NCI-H2227 (cell line): ENCODE measurements at regions not wholly inside any gene's neighbourhood (a gene's known extent, or its start where the extent isn't known, plus 50 kb on each side); places are given as distances from the start of the nearest gene placed in this dataset.
A peak's percentile ranks its signal among the peaks of the same experiment; 100 is the strongest.

ENCODE experiments used
- DNase-seq: peaks from one replicate; lab custom pipeline; 2025; ENCODE audit not compliant: unreplicated experiment; lab: John Stamatoyannopoulos, UW

DNA sequence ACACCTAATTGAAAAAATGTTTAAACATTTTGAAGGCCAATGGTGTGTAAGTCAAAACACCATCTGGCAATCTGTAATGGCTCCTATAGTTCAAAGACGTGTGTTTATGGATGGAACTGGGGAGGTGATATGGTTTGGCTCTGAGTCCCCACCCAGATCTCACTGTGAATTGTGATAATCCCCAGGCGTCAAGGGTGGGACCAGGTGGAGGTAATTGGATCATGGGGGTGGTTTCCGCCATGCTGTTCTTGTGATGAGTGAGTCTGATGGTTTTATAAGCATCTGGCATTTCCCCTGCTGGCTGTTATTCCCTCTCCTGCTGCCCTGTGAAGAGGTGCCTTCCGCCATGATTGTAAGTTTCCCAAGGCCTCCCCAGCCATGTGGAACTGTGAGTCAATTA is 52.2 kb downstream of the ADRA2C start:
- DNase-seq = no peak

DNA sequence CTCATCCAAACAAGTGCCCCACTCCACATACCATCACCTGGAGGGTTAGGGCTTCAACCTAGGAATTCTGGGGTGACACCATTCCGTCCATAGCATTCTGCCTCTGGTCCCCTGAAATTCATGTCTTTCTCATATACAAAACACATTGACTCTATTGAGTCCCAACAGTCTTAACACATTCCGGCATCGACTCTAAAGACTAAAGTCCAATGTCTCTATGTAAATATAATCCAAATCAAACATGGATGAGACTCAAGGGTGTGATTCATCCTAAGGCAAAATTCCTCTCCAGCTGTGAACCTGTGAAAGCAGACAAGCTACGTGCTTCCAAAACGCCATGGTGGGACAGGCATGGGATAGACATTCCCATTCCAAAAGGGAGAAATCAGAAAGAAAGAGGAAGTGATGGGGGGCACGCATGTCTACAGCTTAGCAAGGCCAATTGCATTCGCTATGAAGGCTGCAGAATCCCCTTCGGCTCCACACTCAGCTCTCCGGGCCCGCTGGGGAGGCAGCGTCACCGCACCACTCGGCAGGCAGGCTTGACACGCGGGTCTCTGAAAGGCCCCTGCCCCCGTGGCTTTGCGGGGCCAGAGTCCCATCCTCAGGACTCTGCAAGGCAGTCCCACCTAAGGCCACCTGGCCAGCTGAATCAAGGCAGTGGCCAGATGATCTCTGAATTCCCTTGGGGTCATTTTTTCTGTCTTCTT is 53.2 kb downstream of the ADRA2C start:
- no peak for DNase-seq

DNA sequence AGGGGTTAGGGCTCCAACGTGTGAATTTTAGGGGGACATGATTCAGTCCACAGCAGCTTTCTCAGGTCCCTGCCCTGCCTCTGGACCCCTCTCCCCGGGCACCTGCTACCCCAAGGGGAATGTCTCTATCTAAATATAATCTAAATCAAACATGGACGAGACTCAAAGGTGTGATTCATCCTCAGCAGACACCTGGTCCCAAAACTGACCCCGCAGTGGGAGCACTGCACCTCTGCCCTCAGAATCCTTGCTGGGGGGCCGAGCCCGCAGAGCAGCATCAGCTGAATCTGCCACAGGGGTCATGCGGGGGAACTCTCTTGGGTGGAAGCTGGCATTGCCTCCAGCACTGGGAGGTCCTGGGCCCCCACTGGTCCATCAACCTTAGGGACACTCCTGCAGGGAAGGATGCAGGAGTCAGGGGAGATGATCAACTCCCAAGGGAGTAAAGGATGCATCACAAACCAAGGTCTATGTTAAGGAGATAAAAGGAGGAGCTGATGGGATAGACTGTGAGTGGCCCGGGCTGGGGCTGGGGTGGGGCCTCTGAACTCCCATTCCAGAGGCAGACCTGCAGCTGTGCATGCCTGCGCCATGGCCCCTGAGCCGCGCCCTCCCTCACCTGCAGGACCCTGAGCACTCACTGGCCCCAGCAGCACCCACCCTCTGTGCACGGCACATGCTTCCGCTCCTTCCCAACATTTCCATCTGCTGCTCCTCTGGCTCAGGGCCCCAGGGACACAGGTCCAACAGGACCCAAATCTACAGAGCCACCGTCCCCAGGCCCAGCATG is 54.0 kb downstream of the ADRA2C start:
- DNase-seq = no peak

DNA sequence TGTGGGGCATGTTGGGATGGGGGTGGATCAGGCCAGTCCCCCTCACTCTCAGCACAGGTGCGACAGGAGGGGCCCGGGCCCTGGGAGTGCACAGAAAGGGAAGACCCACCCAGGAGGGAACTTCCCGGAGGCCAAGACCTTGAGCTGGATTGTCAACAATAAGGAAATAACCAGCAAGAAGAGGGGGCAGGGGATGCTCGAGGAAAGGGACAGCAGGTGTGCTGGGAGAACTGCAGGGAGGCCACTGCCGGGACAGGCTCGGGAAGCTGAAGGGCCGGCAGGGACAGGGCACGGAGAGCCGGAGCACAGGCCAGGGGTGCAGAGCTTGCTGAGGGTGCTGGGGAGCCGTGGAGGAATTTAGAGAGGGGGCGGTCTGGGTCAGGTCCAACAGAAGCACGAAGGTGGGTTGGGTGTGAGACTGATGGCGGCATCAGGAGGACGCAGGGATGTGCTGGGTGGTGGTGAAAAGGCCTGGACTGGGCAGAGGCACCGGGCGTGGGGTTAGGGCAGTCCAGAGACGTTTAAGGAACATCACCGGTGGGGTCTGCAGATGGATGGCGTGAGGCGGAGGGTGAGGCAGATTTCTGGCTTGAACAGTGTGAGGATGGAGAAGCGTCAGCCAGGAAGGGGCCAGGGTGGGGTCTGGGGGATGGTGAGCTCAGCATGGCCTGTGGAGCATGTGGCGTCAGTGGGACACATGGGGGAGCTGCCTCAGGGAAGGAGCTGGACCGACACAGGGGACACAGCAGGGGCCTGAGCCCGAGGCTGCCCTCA is 54.8 kb downstream of the ADRA2C start:
- DNase-seq = no peak

DNA sequence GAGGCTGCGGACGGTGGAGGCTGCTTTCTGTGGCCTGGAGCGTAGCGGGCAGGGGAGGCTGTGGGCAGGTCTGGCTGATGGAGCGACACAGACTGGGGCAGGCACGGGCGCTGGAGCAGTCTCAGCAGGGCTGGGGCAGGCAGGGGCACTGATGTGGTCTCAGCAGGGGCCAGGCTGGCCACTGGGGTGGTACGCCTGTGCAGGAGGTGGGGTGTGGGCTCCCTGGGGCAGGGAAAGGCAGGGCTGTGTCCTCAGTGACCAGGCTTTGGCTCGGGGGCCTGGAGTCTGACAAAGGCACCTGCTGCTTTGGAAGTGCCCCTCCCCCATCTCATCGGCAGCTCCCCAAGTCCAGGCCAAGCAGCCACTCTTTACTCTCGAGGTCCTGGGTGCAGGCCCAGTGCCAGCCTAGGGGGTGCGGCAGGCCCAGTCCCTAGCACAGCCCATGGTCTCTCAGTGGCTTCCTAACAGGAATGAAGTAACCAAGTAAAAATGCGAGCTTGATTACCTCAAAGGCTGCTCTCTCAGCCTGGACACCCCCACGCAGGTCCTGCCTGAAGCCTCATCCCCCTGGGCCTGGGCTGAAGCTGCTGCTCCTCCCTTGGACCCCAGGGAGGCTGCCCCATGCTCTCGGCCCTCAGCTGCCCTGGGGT is 55.5 kb downstream of the ADRA2C start:
- no peak for DNase-seq

DNA sequence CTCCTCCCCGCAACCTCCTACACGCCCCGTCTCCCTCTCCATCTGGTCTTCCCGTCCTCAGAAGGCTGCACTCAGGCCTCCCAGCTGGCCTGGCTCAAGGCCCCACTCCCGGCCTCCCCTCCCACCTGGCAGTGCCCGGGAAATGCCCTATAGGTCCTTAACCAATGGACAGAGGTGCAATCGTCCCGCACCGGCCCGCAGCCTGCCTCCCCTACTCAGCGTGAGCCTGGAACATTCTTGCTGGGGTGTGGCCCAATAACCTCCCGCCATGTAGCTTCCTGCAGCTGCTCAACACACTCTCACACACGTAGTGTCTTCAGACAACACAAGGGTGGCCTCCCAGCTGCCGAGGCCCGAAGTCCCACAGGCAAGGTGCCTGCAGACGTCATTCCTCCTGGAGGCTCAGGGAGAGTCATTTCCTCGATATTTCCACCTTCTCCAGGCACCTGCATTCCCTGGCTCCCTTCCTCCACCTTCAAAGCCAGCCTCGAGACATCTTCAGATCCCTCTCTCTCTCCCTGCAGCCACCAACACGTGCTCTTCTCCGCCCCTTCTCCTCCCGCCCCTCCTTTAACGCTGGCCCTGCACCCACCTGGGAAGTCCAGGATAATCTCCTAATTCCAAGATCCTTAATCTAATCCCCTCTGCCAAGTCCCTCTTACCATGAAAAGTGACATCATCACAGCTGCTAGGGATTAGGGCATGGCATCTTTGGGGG is 56.2 kb downstream of the ADRA2C start:
- DNase-seq = no peak

DNA sequence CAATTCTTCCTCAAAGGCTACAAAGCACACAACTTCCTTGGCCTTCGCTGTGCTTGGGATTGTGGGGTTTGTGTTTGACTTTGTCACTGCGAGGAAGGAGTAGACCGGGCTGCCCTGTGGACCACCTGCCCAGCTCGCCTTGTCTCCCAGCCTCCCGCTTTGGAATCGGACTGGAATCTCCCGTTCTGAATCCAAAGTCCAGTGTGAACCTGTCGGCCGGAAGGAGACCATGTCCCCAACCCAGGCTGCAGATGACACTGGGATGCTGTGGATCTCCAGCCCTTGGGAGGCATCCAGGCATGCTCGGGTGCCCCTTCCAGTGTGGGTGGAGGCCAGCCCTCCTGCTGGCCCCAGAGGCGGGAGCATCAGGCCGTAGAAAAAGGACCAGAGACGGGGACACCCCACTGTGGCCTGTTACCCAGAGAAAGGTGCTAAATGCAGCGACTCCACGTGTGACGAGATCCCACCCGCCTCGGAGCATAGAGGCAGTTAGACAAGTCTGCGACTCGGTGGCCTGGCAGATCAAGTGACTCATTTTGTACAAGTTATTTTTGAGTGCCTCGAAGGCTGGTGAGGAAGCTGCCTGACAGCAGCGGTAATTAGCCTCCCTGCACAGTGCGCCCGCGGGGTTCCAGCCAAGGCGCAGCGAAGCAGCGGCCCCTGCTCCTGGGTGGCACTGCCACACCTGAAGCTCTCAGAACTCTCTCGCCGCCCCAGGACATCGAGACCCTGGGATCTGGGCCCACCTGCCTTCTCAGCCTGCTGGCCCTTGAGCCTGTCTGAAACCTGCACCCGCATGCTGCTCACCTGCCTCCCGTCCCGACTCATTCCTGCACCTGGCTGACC is 57.5 kb downstream of the ADRA2C start:
- no peak for DNase-seq

DNA sequence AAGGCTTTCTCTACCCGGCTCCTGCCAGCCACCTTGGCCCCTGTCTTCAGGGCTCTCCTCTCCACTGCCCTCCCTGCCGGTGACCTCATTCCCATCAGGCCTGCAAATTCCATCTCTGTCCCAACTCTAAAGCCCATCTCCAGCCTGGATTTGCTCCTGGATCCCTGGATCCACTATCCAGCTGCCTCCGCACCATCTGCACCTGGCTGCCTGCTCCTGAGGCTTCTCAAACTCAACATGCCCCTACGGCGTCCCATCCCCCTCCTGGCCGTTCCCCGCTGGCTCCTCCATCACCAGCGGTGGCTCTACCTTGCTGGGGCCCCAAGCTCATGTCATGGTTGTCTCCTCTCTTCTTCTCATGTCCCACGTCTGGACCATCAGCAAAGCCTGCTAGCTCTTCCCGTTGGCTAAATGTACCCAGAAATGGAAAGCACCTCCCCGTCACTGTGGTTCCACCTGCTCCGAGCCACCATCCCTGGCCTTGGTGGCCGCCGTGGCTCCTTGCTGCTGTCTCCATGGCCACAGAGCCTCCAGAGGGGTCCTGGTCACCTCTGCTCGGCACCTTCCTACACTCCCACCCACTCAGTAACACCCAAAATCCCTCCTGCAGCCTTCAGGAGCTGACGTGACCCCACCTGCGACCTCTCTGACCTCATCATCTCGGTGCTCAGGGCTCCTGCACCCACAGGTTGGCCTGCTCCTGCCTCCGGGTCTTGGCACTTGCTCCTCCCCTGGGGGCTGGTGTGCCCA is 58.5 kb downstream of the ADRA2C start:
- no peak for DNase-seq

DNA sequence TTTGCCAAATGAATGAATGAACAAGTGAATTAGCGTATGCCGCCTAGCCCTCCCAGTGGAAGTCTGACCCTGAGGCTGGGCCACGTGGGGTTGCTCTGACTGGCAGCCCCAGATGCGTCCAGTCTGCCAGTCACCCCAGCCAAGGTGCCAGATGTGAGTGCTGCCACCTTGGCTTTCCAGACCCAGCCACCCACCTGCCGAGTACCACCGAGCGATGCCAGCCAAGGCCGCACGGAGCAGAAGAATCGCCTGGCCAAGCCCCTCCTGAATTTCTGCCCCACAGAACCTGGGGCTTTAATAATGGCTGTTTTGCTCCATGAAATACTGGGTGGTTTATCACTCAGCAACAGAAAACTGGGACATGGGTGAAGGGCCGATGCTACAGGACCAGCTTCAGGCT is 59.3 kb downstream of the ADRA2C start:
- no peak for DNase-seq

DNA sequence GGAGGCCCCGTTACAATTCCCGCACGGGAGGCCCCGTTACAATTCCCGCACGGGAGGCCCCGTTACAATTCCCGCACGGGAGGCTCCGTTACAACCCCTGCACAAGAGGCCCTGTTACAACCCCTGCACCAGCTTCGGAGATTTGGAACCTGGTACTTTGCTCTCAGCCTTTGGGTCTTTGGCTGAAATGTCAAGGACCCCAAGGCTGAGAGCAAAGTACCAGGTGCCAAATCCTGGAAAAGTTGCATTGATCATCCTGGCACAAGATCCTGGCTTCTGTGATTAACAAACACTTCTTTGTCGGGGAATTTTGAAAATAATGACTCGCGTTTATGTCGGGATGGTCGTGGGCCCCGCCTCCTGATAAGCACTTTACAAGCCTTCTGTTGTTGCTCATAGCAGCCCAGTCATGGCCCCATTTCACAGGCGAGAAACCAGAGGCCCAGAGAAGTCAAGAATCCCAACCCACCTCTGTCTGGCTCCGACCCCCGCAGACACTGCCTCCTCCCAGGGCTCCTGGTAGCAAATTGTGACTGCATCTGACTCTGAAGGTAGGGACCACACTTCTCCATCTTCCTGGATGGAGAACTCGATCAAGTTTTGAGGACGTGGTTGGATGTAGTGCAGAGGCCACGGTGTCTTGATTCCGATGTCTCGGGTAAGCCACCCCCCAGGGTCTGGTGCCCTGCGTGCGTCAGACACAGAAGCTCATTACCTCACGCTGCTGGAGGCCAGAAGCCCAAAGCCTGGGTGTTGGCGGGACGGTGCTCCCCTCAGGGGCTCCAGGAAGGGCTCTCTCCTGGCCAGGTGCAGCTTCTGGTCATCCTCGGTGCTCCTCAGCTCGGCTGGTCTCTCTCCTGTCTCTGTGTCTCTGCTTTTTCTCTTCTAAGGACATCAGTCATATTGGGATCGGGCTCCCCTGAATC is 60.3 kb downstream of the ADRA2C start:
- no peak for DNase-seq

DNA sequence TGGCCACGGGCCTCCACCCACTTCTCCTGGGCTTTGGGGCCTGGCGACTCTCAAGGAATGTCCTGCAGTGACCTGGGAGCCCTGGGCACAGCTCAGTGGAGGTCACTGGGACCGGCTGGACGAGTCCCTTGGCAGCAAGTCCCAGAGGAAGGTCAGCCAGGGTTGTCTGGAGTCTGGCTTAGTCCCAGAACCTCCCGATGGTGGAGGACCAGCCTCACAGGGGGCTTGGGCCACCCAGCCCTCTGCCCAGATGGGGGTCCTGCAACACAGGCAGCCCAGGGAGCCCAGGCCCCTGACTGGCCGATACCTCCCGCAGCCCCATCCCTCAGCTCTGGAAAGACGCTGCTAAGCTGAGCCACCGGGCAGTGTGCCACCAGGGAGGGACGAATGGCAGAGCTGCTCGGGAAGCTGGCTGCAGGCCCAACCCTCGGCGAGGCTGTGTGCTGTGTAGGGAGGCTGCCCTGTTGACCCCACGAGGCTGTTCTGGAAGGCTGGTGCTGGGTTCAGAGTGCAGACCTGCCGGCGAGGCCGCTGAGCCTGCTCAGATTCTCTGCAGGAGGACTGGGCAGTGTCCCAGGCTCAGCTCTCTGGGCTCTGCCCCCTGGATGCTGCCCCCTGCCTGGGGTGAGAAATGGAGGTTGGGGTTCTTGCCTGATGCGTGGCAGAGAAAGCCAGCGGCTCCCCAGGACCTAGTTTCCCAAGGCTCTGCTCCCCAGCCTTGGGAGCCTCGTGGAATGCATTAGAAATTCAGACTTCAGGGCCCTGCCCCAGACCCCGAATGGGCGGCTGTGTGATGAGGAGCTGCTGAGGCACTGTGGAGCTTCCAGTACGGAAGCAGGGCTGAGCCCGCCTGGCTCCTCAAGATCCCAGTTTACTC is 61.7 kb downstream of the ADRA2C start:
- DNase-seq = no peak

DNA sequence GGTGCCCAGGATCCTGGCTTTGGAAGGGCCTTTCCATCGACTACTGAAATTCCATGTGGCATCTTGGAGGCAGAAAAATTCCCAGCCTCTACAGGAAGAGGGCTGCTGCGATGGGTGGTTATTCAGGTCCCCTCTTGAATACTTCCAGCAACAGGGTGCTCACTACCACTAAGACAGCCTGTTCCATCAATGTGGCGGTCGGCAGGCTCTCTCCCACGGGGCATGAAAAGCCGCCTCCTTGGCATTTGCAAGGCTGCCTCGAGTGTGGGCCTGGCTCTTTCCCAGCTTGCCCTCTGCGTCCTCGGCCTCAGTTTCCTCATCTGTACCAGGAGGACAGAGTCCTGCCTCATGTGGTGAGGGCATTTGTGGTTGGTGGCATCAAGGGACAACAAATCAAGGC is 62.4 kb downstream of the ADRA2C start:
- no peak for DNase-seq

DNA sequence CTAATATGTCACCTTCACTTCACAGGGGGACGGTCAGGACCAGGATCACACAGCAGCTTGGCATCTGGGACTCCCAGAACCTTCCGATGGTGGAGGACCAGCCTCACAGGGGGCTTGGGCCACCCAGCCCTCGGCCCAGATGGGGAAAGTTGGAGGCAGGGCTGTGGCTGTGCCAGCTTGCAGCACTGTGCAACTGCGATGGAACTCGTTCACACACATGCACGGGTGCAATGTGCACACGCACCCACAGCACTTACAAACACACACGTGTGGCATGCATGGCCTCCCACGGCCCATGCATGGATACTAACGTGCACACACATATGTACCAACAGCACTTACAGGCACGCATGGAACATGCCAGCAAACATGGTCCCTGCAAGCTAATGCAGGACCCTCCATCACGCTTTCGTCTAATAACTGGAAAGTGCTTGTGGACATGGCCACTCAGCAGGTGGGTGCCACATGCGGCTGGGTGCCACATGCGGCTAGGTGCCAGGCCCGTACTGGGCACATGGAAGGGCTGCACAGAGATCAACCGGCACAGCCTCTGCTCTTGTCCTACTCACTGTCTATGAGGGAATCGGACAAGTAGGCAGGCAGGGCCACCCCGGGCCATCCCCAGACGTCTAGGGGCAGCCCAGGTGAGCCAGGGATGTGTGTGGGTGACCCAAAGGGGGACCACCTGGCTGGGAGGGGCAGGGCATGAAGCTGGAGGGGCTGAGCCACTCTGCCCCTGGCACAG is 63.2 kb downstream of the ADRA2C start:
- no peak for DNase-seq

DNA sequence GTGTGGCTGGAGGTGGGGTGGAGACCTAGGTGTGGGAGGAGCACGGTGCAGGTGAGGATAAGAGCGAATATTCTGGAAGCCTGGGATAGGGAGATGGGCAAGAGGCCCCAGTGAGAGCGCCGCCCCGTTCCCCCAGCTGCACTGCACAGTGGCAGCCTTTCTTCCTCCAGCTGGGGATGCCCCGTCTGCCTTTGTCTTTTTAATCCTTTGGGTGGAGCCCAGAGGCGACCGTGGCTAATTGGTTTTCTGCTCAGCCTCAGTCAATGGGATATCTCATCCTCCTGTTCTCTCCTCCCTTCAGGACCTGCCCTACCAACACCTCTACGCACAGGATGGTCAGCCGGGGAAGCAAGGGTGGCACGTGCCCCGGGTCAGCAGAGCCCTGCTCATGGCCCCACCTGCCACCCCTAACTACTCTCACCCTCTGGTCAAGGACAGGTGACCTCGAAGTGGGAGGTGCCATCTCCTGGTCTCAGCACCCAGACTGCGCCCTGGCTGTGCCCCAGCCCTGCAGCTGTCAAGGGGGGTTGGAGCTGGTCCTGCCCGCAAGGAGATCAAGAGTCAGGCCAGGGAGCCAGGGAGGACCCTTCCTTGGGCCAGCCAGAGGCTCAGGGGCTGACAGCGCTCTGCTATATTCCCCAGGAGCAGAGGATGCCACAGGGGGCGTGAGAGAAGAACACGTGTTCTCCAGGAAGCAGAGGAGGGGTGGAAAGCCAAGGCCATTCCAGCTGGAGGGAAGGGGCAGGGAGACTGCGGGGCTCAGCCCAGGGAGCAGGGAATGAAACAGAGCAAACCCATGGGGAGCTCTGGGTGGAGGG is 64.0 kb downstream of the ADRA2C start:
- DNase-seq = peak; percentile 4

DNA sequence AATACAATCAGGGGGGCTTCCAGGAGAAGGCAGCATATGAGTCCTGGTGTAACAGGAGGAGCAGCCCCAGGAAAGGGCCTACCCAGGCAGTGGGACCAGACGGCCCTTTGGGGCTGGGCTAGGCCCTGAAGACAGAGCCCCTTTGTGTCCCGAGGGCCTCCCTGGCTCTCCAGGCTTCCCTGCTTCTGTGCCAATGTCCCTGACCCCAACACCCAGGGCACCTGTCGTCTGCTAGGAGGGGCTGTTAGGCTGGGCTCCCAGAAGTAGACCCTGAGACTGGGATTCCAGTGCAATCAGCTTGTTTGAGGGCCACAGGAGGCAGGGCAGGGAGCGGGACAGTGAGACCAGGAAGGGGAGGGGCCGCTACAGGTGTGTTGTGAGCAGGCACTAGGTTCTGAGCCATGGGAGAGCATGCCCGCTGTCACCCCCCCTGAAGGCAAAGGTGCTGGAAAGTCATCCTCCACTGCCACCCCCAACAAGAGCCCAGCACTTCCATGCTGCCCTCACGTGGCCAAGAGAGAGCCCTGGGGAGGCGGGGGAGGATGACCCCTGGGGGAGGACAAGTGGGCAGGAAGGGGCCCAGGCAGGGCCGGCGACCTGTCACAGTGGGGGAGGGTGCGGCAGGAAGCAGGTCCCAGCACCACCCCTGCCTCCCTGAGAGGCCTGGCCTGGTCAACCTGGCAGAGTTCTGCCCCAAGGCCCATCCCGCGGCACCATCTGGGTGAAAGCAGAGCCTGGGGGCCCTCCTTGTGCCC is 64.8 kb downstream of the ADRA2C start:
- no peak for DNase-seq
